A549 (cell line): ENCODE measurements at regions not wholly inside any gene's neighbourhood (a gene's known extent, or its start where the extent isn't known, plus 50 kb on each side); places are given as distances from the start of the nearest gene placed in this dataset.

Experiments used
- CBX2 ChIP-seq: fragments of 200-600 bp; sonication (generic); IDR thresholded peaks from 2 replicates; pipeline ENCODE4 v1.6.1; 2016; ENCODE audit warnings: low read depth, mild to moderate bottlenecking, borderline replicate concordance
- CEBPB ChIP-seq, 2 experiments: fragments of >200 bp in 1 of 2; sonication (Bioruptor Twin) in 1 of 2; formaldehyde crosslinking in 1 of 2; IDR thresholded peaks; 2 replicates each; pipeline ENCODE4 v1.6.1; 2012 to 2016
- CTCF ChIP-seq: fragments of >200 bp; sonication (Bioruptor Twin); formaldehyde crosslinking; IDR thresholded peaks from 3 replicates; pipeline ENCODE4 v1.5.1; 2016
- E2F6 ChIP-seq: IDR thresholded peaks from 2 replicates; pipeline ENCODE4 v1.6.1; 2012; ENCODE audit warnings: low read depth, borderline replicate concordance
- EP300 ChIP-seq, 2 experiments: fragments of >200 bp; sonication (Bioruptor Twin); formaldehyde crosslinking; IDR thresholded peaks; 2 replicates in 1 of 2; 3 replicates in 1 of 2; pipeline ENCODE4 v1.6.1; 2016 to 2017
- ESRRA ChIP-seq: fragments of 150-350 bp; IDR thresholded peaks from 2 replicates; pipeline ENCODE4 v1.6.1; 2014; ENCODE audit warnings: mild to moderate bottlenecking, low read length, borderline replicate concordance
- MAZ ChIP-seq: fragments of 150-350 bp; IDR thresholded peaks from 2 replicates; pipeline ENCODE4 v1.6.1; 2014; ENCODE audit warnings: antibody characterized with exemption, low read depth, low read length, borderline replicate concordance
- NFE2L2 ChIP-seq: fragments of 150-350 bp; conservative IDR thresholded peaks from 2 replicates; pipeline ENCODE4 v1.6.1; 2014; ENCODE audit warnings: low read length
- PBX3 ChIP-seq: IDR thresholded peaks from 2 replicates; pipeline ENCODE4 v1.6.1; 2012
- POLR2A ChIP-seq: IDR thresholded peaks from 2 replicates; pipeline ENCODE4 v1.6.1; 2012; ENCODE audit warnings: mild to moderate bottlenecking, low read length
- POLR2AphosphoS2 ChIP-seq: conservative IDR thresholded peaks from 2 replicates; pipeline ENCODE4 v1.6.1; 2012; ENCODE audit warnings: low read length, improper control_type of control experiment, inconsistent platforms
- RAD21 ChIP-seq, 2 experiments: fragments of >200 bp in 1 of 2; sonication (Bioruptor Twin) in 1 of 2; formaldehyde crosslinking in 1 of 2; IDR thresholded peaks in 1 of 2; conservative IDR thresholded peaks in 1 of 2; 2 replicates in 1 of 2; 3 replicates in 1 of 2; pipeline ENCODE4 v1.6.1; 2012 to 2018; ENCODE audit warnings: inconsistent platforms in 1 of 2
- REST ChIP-seq: fragments of 200-600 bp; sonication (generic); IDR thresholded peaks from 2 replicates; pipeline ENCODE4 v1.6.1; 2016; ENCODE audit warnings: antibody characterized with exemption, mild to moderate bottlenecking, moderate library complexity
- RNF2 ChIP-seq: fragments of 200-600 bp; sonication (generic); IDR thresholded peaks from 2 replicates; pipeline ENCODE4 v1.6.1; 2016; ENCODE audit warnings: low read depth, mild to moderate bottlenecking, antibody characterized with exemption, moderate library complexity, borderline replicate concordance

DNA sequence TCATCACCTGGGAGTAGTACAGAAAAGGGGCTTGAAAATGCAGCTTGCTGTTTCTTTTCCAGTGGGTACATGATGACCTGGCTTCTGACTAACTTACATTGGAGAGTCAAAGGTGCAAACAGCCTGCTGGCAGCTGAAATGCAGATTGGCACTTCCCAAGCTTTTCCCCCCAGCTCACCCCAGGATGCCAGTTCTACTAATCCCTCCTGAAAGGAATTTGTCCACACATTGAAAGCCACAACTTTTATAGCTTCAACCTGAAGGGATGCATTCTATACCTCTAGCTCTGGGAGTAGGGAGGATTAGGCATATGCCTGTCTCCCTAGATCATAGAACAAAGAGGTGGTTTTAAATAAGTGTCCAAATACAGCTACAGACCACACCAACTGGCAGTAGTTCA, 281.7 kb downstream of the EFHB start:
- TF ChIP-seq RAD21 (conservative IDR thresholded peaks at IDR 0.05 in 1 of 2, IDR thresholded peaks at IDR 0.05 in 1 of 2) (no peak), CTCF (no peak), ESRRA (no peak), EP300 (IDR thresholded peaks at IDR 0.05) (no peak), POLR2A (no peak), CEBPB (IDR thresholded peaks at IDR 0.05) (no peak), CBX2 (no peak), NFE2L2 (no peak), E2F6 (no peak), PBX3 (no peak), REST (no peak), POLR2AphosphoS2 (no peak), RNF2 (no peak), MAZ (no peak)
